Fibroblast of lung (primary cell): ENCODE measurements at regions not wholly inside any gene's neighbourhood (a gene's known extent, or its start where the extent isn't known, plus 50 kb on each side); places are given as distances from the start of the nearest gene placed in this dataset.
"Not testable (repeated sequence)": the region's sequence is repeated elsewhere in the genome, so short reads cannot be mapped to it uniquely, and the experiment has no call there.

Experiments
- EZH2 ChIP-seq: IDR thresholded peaks from 2 replicates; pipeline ENCODE4 v1.5.1; 2012; ENCODE audit warnings: low read length, control low read depth, mild to moderate bottlenecking; ENCODE audit errors: missing control alignments
- TF ChIP-seq, protein P1 (sequence below), 2 donors: IDR thresholded peaks in 1 of 2; conservative IDR thresholded peaks in 1 of 2; 1 replicate in 1 of 2; 2 replicates in 1 of 2; pipeline ENCODE4 v1.5.1; 2011 to 2012; ENCODE audit warnings: low read length in 2 of 2, control low read depth in 1 of 2, inconsistent platforms in 1 of 2, low read depth in 1 of 2, mild to moderate bottlenecking in 1 of 2

DNA sequence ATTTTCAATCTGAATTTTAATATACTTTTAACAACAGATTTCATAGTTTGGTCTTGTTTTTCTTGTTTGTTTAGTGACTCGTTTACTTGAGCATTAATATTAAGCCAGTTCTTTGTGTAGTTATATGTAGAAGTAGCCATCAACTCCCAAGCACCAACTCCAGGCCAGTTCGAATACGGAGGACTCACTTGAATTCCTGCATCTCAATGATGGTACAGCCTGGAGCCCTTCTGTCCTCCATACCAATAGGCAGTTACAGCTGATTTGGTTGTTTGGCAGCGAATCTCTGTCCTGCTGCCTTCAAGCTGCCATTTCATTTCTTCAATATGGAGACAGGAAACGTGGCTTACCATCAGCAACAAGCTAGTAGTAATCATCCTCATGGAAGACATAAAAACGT lies 118.5 kb upstream of the ZNF658 start:
- TF ChIP-seq, protein P1, sequence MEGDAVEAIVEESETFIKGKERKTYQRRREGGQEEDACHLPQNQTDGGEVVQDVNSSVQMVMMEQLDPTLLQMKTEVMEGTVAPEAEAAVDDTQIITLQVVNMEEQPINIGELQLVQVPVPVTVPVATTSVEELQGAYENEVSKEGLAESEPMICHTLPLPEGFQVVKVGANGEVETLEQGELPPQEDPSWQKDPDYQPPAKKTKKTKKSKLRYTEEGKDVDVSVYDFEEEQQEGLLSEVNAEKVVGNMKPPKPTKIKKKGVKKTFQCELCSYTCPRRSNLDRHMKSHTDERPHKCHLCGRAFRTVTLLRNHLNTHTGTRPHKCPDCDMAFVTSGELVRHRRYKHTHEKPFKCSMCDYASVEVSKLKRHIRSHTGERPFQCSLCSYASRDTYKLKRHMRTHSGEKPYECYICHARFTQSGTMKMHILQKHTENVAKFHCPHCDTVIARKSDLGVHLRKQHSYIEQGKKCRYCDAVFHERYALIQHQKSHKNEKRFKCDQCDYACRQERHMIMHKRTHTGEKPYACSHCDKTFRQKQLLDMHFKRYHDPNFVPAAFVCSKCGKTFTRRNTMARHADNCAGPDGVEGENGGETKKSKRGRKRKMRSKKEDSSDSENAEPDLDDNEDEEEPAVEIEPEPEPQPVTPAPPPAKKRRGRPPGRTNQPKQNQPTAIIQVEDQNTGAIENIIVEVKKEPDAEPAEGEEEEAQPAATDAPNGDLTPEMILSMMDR (conservative IDR thresholded peaks at IDR 0.05 in 1 of 2, IDR thresholded peaks at IDR 0.05 in 1 of 2; ENCODE audit: low read depth in 1 of 2, low read length in 2 of 2): not testable (repeated sequence)
- not testable (repeated sequence) for TF ChIP-seq EZH2
